ENCODE measurements at regions not wholly inside any gene's neighbourhood (a gene's known extent, or its start where the extent isn't known, plus 50 kb on each side); places are given as distances from the start of the nearest gene placed in this dataset.

DNA sequence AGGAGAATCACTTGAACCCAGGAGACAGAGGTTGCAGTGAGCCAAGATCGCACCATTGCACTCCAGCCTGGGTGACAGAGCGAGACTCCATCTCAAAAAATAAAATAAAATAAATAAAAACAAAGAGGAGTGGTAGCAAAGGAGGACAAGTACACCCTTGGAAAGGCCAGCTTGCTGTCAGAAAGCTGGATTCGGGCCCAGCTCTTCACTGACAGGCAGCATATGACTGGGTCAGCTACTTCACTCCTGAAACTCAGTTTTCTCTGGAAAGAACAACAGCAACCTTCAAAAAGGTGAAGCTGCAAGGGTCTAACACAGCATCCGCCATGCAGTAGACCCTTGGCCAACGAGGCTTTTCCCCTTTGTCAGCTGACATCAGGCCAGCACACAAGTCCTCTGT lies 156.0 kb upstream of the TIAM1 start:
- no peak overlapping the region for H3K27ac ChIP-seq (ENCODE audit: low read depth, low read length)
- no peak overlapping the region for H2BK15ac ChIP-seq (replicated peaks; ENCODE audit: low read depth)
- DNase-seq: no peak
- WGBS (ENCODE audit: extremely low coverage, insufficient coverage, low lambda C conversion rate): no CpG with 5 or more reads among the region's 5 CpGs
- no peak overlapping the region for H3K23ac ChIP-seq (ENCODE audit: low read length)
- H2AK5ac ChIP-seq (ENCODE audit: low read length): no peak overlapping the region
- H2BK120ac ChIP-seq (ENCODE audit: low read depth, low read length): no peak overlapping the region
- no peaks in the 10 kb centered on the region for H3K36me3 ChIP-seq (ENCODE audit: control insufficient read depth, insufficient read depth, low read length)
- no peak overlapping the region for H4K5ac ChIP-seq (ENCODE audit: low read length)
- no peak overlapping the region for H4K8ac ChIP-seq (ENCODE audit: low read depth, low read length)
- no peak overlapping the region for H3K4ac ChIP-seq (ENCODE audit: low read depth, low read length)
- H3K18ac ChIP-seq (ENCODE audit: low read length): no peak overlapping the region
- no peaks in the 10 kb centered on the region for H3K27me3 ChIP-seq (ENCODE audit: insufficient read depth, low read length, poor library complexity)
- no peak overlapping the region for H2BK5ac ChIP-seq (ENCODE audit: low read length)
- H3K4me1 ChIP-seq (ENCODE audit: control insufficient read depth, low read depth, low read length): no peaks in the 10 kb centered on the region
- H3K79me2 ChIP-seq (ENCODE audit: control insufficient read depth, insufficient read depth, low read length): peaks cover 7% of the 10 kb centered on the region
- H3K79me1 ChIP-seq (ENCODE audit: low read length): peaks cover 12% of the 10 kb centered on the region
- no peak overlapping the region for H3K56ac ChIP-seq (ENCODE audit: low read length)
- no peak overlapping the region for H3K4me3 ChIP-seq (ENCODE audit: low read length)
- no peak overlapping the region for H3K9ac ChIP-seq (ENCODE audit: low read length)
- H3K4me2 ChIP-seq (ENCODE audit: low read length): no peak overlapping the region

DNA sequence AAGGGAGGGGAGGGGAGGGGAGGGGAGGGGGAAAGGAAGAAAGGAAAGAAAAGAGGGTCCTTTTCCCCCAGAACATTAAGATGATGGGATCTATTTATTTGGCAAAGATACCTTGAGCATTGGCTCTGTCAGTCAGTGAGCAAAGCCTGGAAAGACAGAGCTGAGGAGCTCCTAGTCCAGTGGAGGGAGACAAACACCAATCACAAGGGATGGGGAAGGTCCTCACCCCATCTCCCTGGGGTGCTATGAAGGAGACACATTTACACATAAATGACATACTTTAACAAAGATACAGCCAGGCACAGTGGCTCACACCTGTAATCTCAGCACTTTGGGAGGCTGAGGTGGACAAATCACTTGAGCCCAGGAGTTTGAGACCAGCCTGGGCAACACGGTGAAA lies 154.9 kb upstream of the TIAM1 start:
- WGBS (ENCODE audit: extremely low coverage, insufficient coverage, low lambda C conversion rate): no CpG with 5 or more reads among the region's 1 CpG
- Histone ChIP-seq H3K18ac (ENCODE audit: low read length) (no peak overlapping the region), H4K5ac (ENCODE audit: low read length) (no peak overlapping the region), H3K9ac (ENCODE audit: low read length) (no peak overlapping the region), H3K79me1 (ENCODE audit: low read length) (peaks cover 9% of the 10 kb centered on the region), H3K36me3 (ENCODE audit: control insufficient read depth, insufficient read depth, low read length) (no peaks in the 10 kb centered on the region), H3K4me3 (ENCODE audit: low read length) (no peak overlapping the region), H3K27me3 (ENCODE audit: insufficient read depth, low read length, poor library complexity) (no peaks in the 10 kb centered on the region), H3K27ac (ENCODE audit: low read depth, low read length) (no peak overlapping the region), H2BK5ac (ENCODE audit: low read length) (no peak overlapping the region), H3K79me2 (ENCODE audit: control insufficient read depth, insufficient read depth, low read length) (peaks cover 4% of the 10 kb centered on the region), H2AK5ac (ENCODE audit: low read length) (no peak overlapping the region), H3K4me1 (ENCODE audit: control insufficient read depth, low read depth, low read length) (no peaks in the 10 kb centered on the region), H2BK15ac (replicated peaks; ENCODE audit: low read depth) (no peak overlapping the region), H3K4me2 (ENCODE audit: low read length) (no peak overlapping the region), H2BK120ac (ENCODE audit: low read depth, low read length) (no peak overlapping the region), H4K8ac (ENCODE audit: low read depth, low read length) (no peak overlapping the region), H3K23ac (ENCODE audit: low read length) (no peak overlapping the region), H3K4ac (ENCODE audit: low read depth, low read length) (no peak overlapping the region), H3K56ac (ENCODE audit: low read length) (no peak overlapping the region)
- peak; percentile 50 for DNase-seq

DNA sequence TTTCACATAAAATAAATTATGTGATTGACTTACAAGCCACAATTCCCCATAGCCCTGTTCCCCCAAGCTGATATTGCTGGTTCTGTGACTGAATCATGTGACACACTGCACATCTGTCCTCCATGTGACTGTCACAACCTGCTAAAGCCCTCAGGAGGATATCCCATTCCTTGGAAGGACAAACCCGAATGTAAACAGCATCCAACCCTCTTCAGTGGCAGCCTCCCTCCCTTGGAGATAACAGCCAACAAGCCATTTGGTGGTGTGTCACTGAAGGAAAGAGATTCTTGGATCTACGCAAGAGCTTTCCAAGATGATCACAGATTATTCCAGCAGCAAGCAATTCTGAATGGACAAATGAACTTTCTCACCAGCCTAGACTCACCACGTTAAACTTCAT lies 153.9 kb upstream of the TIAM1 start:
- Histone ChIP-seq H3K36me3 (ENCODE audit: control insufficient read depth, insufficient read depth, low read length) (no peaks in the 10 kb centered on the region), H3K27ac (ENCODE audit: low read depth, low read length) (no peak overlapping the region), H4K5ac (ENCODE audit: low read length) (no peak overlapping the region), H3K56ac (ENCODE audit: low read length) (no peak overlapping the region), H2AK5ac (ENCODE audit: low read length) (no peak overlapping the region), H3K9ac (ENCODE audit: low read length) (no peak overlapping the region), H3K4ac (ENCODE audit: low read depth, low read length) (no peak overlapping the region), H3K4me1 (ENCODE audit: control insufficient read depth, low read depth, low read length) (no peaks in the 10 kb centered on the region), H3K27me3 (ENCODE audit: insufficient read depth, low read length, poor library complexity) (no peaks in the 10 kb centered on the region), H3K4me2 (ENCODE audit: low read length) (no peak overlapping the region), H3K79me2 (ENCODE audit: control insufficient read depth, insufficient read depth, low read length) (peaks cover 2% of the 10 kb centered on the region), H2BK15ac (replicated peaks; ENCODE audit: low read depth) (no peak overlapping the region), H3K23ac (ENCODE audit: low read length) (no peak overlapping the region), H4K8ac (ENCODE audit: low read depth, low read length) (no peak overlapping the region), H3K18ac (ENCODE audit: low read length) (no peak overlapping the region), H3K79me1 (ENCODE audit: low read length) (peaks cover 8% of the 10 kb centered on the region), H2BK5ac (ENCODE audit: low read length) (no peak overlapping the region), H3K4me3 (ENCODE audit: low read length) (no peak overlapping the region), H2BK120ac (ENCODE audit: low read depth, low read length) (no peak overlapping the region)
- DNase-seq: no peak
- no CpG with 5 or more reads among the region's 3 CpGs for WGBS (ENCODE audit: extremely low coverage, insufficient coverage, low lambda C conversion rate)

DNA sequence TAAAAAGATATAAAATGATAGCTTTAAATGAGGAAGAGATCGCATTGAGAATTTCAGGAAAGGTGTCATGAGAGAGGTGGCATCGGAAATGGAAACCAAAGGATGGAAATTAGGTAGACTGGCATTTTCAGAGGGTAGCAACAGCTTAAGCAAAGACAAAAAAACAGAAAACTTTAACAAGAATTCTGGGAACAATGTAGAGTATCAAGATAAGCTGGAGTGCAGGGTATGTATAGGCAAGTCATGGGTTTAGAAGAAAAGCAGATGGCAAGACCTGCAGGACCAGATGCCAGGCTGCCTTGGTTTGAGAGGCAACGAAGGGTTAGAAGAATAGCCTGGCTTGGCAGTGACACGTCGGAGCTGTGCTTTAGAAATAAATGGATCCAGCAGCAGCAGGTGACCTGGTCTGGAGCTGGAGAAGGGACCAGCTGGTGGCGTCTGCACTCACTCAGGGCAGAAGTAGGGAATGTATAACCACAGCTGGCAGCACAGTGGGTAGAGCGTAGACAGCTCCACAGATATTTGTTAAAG lies 149.4 kb upstream of the TIAM1 start:
- Histone ChIP-seq H4K5ac (ENCODE audit: low read length) (no peak overlapping the region), H3K4me1 (ENCODE audit: control insufficient read depth, low read depth, low read length) (no peaks in the 10 kb centered on the region), H3K23ac (ENCODE audit: low read length) (no peak overlapping the region), H4K8ac (ENCODE audit: low read depth, low read length) (no peak overlapping the region), H3K27me3 (ENCODE audit: insufficient read depth, low read length, poor library complexity) (no peaks in the 10 kb centered on the region), H3K79me2 (ENCODE audit: control insufficient read depth, insufficient read depth, low read length) (no peaks in the 10 kb centered on the region), H2AK5ac (ENCODE audit: low read length) (no peak overlapping the region), H3K4me3 (ENCODE audit: low read length) (no peak overlapping the region), H2BK5ac (ENCODE audit: low read length) (no peak overlapping the region), H3K18ac (ENCODE audit: low read length) (no peak overlapping the region), H3K27ac (ENCODE audit: low read depth, low read length) (no peak overlapping the region), H3K36me3 (ENCODE audit: control insufficient read depth, insufficient read depth, low read length) (no peaks in the 10 kb centered on the region), H3K56ac (ENCODE audit: low read length) (no peak overlapping the region), H2BK15ac (replicated peaks; ENCODE audit: low read depth) (no peak overlapping the region), H3K4me2 (ENCODE audit: low read length) (no peak overlapping the region), H3K4ac (ENCODE audit: low read depth, low read length) (no peak overlapping the region), H3K9ac (ENCODE audit: low read length) (no peak overlapping the region), H3K79me1 (ENCODE audit: low read length) (peaks cover 6% of the 10 kb centered on the region), H2BK120ac (ENCODE audit: low read depth, low read length) (no peak overlapping the region)
- WGBS (ENCODE audit: extremely low coverage, insufficient coverage, low lambda C conversion rate): no CpG with 5 or more reads among the region's 7 CpGs
- DNase-seq: no peak

DNA sequence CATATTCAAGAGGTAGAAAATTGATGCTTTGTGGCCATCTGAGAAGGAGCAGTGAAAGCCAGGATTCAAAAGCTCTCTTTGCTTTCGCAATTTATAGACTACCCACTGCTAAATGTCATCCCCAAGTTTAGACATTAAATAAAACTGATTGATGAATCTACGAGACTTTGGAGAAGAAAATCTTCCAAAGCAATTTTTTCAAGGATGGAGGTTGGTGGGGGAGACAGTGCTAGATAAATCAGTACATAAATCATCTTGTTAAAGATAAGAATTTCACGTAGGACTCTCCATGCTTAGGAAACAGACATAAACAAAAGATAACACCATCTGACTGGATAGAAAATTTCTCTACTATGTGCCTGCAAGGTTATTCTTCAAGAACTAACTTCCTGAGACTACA lies 147.6 kb upstream of the TIAM1 start:
- H3K4ac ChIP-seq (ENCODE audit: low read depth, low read length): no peak overlapping the region
- H3K56ac ChIP-seq (ENCODE audit: low read length): no peak overlapping the region
- no peaks in the 10 kb centered on the region for H3K79me2 ChIP-seq (ENCODE audit: control insufficient read depth, insufficient read depth, low read length)
- no peak overlapping the region for H3K27ac ChIP-seq (ENCODE audit: low read depth, low read length)
- H3K4me2 ChIP-seq (ENCODE audit: low read length): no peak overlapping the region
- H2BK5ac ChIP-seq (ENCODE audit: low read length): no peak overlapping the region
- H4K8ac ChIP-seq (ENCODE audit: low read depth, low read length): no peak overlapping the region
- H2BK120ac ChIP-seq (ENCODE audit: low read depth, low read length): no peak overlapping the region
- no peak overlapping the region for H4K5ac ChIP-seq (ENCODE audit: low read length)
- peaks cover 4% of the 10 kb centered on the region for H3K79me1 ChIP-seq (ENCODE audit: low read length)
- no peaks in the 10 kb centered on the region for H3K4me1 ChIP-seq (ENCODE audit: control insufficient read depth, low read depth, low read length)
- no peak overlapping the region for H2BK15ac ChIP-seq (replicated peaks; ENCODE audit: low read depth)
- H3K4me3 ChIP-seq (ENCODE audit: low read length): no peak overlapping the region
- H3K9ac ChIP-seq (ENCODE audit: low read length): no peak overlapping the region
- no CpG with 5 or more reads among the region's 3 CpGs for WGBS (ENCODE audit: extremely low coverage, insufficient coverage, low lambda C conversion rate)
- no peak overlapping the region for H3K23ac ChIP-seq (ENCODE audit: low read length)
- H3K18ac ChIP-seq (ENCODE audit: low read length): no peak overlapping the region
- H2AK5ac ChIP-seq (ENCODE audit: low read length): no peak overlapping the region
- DNase-seq: no peak
- no peaks in the 10 kb centered on the region for H3K36me3 ChIP-seq (ENCODE audit: control insufficient read depth, insufficient read depth, low read length)
- no peaks in the 10 kb centered on the region for H3K27me3 ChIP-seq (ENCODE audit: insufficient read depth, low read length, poor library complexity)

DNA sequence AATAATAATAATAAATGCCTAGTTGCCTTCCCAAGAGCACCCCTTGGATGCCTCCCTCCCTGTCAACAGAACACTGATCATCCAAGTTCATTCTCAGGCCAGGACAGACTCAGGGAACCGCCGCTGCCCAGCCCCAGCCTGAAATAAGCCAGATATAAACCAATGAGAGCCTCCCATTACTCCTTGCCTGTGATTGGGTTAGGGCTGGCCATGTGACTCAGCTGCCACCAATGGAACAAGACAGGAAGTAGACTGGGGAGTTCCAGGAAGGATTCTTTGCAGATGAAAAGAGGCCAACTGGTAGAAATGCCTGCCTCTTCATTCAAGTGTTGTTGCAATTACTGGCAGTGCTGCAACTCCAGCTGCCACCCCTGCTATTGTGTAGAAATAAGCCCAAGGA lies 146.4 kb upstream of the TIAM1 start:
- no peak overlapping the region for H3K4ac ChIP-seq (ENCODE audit: low read depth, low read length)
- H3K4me1 ChIP-seq (ENCODE audit: control insufficient read depth, low read depth, low read length): no peaks in the 10 kb centered on the region
- no peak overlapping the region for H3K4me3 ChIP-seq (ENCODE audit: low read length)
- no peaks in the 10 kb centered on the region for H3K36me3 ChIP-seq (ENCODE audit: control insufficient read depth, insufficient read depth, low read length)
- H2BK5ac ChIP-seq (ENCODE audit: low read length): no peak overlapping the region
- peaks cover 9% of the 10 kb centered on the region for H3K79me1 ChIP-seq (ENCODE audit: low read length)
- peak; percentile 62 for DNase-seq
- H3K27ac ChIP-seq (ENCODE audit: low read depth, low read length): no peak overlapping the region
- no peak overlapping the region for H2BK15ac ChIP-seq (replicated peaks; ENCODE audit: low read depth)
- H3K4me2 ChIP-seq (ENCODE audit: low read length): no peak overlapping the region
- H3K9ac ChIP-seq (ENCODE audit: low read length): no peak overlapping the region
- H4K8ac ChIP-seq (ENCODE audit: low read depth, low read length): no peak overlapping the region
- no peak overlapping the region for H2AK5ac ChIP-seq (ENCODE audit: low read length)
- H3K56ac ChIP-seq (ENCODE audit: low read length): no peak overlapping the region
- no CpG with 5 or more reads among the region's 2 CpGs for WGBS (ENCODE audit: extremely low coverage, insufficient coverage, low lambda C conversion rate)
- H4K5ac ChIP-seq (ENCODE audit: low read length): no peak overlapping the region
- H3K18ac ChIP-seq (ENCODE audit: low read length): no peak overlapping the region
- H3K79me2 ChIP-seq (ENCODE audit: control insufficient read depth, insufficient read depth, low read length): no peaks in the 10 kb centered on the region
- H2BK120ac ChIP-seq (ENCODE audit: low read depth, low read length): no peak overlapping the region
- no peaks in the 10 kb centered on the region for H3K27me3 ChIP-seq (ENCODE audit: insufficient read depth, low read length, poor library complexity)
- no peak overlapping the region for H3K23ac ChIP-seq (ENCODE audit: low read length)

Data from mesendoderm (in vitro differentiated cells).